ENCODE measurements at regions not wholly inside any gene's neighbourhood (a gene's known extent, or its start where the extent isn't known, plus 50 kb on each side); places are given as distances from the start of the nearest gene placed in this dataset.

- no peak for DNase-seq
These were observed 1158.6 kb downstream of the CDH12 start for GRCh38 chr5:21694567-21694966.

DNA sequence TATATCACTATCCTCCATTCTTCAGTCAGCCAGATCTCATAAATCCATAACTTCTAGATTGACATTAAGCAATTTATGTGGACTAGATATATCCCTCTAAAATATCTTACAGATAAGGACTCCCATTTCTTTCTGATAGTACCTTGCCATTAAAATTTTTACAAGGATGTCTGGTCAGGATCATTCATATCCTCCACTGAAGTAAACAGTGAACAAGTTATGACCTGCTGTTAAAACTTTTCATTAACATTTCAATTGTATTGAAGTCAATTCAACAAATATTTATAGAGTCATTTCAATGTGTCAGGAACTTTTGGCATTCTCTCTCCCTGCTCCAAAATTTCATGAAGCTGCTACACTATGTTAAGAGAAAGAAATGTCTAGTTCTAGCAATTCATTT is 1159.6 kb downstream of the CDH12 start:
- no peak for DNase-seq

DNA sequence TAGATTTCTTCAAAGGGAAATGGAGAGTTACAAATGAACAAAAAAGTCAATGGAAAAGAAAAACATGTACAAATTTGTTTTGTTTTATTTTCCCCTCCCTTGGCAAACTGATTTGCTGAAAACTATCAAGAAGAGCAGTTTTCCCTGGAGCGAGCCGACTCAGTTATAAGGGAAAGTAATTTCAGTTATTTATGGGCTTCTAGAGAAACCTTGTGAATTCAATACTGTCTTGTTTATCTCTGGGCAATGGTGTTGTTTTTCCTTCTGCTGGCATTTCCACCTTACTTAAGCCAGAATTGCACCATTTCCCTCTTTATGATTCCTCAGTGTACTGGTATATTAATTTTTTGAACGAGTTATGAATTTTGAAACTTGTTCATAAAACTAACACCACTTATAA is 1163.6 kb downstream of the CDH12 start:
- no peak for DNase-seq

GRCh38 chr5:21688655-21689054 is 1164.5 kb downstream of the CDH12 start:
- no peak for DNase-seq

DNA sequence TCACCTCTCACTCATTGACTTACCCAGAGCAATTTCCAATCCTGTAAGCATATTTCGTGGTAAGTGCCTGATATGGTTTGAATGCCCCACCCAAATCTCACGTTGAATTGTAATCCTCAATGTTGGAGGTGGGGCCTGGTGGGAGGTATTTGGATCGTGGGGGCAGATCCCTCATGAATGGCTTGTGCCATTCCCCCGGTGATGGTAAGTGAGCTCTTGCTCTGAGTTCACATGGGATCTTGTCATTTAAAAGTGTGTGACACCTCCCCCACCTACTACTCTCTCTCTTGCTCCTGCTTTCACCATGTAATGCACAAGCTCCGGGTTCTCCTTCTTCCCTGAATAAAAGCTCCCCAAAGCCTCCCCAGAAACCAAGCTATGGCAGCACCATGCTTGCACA is 1165.5 kb downstream of the CDH12 start:
- DNase-seq = no peak

GRCh38 chr5:21686706-21687105 is 1166.4 kb downstream of the CDH12 start:
- DNase-seq = no peak

GRCh38 chr5:21685522-21685921 is 1167.6 kb downstream of the CDH12 start:
- DNase-seq = no peak

- DNase-seq = no peak
These were observed 1168.2 kb downstream of the CDH12 start for GRCh38 chr5:21684992-21685391.

- no peak for DNase-seq
These were observed 1171.2 kb downstream of the CDH12 start for GRCh38 chr5:21681911-21682310.

DNA sequence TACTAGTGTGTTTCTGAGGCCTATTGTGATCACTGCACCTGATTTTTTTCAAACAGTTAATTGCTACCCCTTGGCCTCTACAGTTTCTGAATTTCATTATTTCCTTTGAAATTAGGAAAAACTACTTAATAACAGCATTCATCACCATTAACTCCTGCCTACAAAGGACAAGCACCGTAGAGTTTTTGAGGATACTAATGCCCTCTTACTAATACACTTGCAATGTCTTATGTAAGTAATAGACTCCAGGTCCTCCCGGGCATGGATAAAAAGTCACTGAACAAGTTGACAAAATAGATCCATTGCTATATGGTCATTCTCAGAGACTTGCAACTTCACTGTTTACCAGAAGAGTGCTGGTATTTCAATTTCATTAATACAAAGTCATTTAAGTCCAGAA is 1172.5 kb downstream of the CDH12 start:
- no peak for DNase-seq

GRCh38 chr5:21680196-21680595 is 1172.9 kb downstream of the CDH12 start:
- DNase-seq = no peak

GRCh38 chr5:21678526-21678925 is 1174.6 kb downstream of the CDH12 start:
- no peak for DNase-seq

DNA sequence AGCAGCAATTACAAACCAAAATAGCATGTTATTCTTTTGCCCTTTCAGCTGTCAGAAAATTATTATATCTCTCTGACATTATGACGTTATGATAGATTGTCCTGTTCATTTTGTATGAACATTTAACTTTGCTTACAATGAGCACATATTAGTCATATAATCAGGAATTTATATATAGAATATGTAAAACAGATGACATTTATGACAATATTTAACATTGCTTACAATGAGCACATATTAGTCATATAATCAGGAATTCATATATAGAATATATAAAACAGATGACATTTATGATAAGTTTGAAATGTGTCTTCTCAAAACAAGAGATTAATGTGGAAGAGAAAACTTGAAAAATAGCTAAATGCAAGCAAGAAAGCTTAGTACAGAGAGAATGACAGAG is 1180.2 kb downstream of the CDH12 start:
- no peak for DNase-seq

DNA sequence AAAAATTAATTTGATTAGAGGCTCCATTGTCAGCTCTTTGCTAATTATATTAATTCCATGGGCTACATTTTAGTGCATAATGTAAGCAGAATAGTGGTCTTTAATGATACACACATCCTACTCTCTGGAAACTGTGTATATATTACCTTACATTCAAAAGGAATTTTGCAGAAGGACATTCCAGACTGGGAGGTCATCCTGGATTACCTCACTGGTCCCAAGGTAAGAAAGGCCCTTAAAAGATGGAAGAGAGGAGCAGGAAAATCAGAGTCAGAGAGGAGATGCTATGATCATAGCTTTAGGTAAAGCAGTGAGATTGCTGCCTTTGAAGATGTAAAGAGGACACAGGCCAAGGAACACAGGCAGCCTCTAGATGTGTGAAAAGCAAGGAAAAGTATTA is 1180.8 kb downstream of the CDH12 start:
- DNase-seq = no peak

DNA sequence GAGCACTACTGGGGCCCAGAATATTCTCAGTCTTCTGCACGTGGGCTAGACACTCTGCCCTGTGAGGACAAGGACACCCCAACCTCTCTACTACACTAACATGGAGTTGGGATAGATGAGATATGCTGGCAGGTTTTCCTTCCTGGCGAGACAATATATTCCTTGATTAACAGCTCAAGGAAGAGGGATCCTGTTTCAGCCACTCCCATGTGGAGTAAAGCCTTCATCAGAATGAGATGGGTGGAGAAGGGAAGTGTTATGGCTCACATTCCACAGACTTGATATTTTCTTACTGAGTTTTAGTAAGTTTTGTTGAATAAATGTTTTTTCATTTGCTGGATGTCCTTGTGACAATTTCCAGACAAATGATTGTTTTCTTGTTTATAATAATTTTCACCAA is 1187.6 kb downstream of the CDH12 start:
- no peak for DNase-seq

DNA sequence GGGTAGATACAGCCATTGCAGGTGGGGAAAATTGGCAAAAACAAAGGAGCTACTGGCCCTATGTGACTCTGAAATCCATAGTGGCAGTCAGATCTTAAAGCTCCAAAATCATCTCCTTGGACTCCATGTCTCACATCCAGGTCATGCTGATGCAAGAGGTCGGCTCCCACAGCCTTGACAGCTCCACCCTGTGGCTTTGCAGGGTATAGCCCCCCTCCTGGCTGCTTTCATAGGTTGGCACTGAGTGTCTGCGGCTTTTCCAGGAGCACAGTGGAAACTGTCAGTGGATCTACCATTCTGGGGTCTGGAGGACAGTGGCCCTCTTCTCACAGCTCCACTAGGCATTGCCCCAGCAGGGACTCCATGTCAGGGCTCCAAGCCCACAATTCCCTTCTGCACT is 1190.1 kb downstream of the CDH12 start:
- no peak for DNase-seq

- DNase-seq = no peak
These were observed 1192.0 kb downstream of the CDH12 start for GRCh38 chr5:21661184-21661583.

GRCh38 chr5:21654556-21654955 is 1198.6 kb downstream of the CDH12 start:
- DNase-seq = no peak

DNA sequence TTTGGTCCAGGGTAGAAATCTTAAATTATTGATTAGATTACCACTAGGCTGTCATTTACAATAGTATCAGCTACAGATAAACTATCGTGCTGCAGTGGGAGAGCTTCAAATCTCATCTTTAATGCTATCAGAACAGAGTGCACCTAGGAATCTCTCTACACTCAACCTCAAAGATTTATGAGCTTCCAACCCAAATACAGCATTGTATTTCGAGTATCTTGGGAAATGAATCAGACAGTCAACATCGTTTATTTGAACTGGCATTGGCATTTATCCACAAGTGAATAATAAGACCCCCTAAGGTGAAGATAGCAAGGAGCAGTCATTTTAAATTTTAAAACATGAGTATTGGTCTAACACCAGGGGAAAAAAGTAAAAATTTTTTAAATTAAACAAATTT is 1203.2 kb downstream of the CDH12 start:
- DNase-seq = peak; percentile 7

- DNase-seq = no peak
These were observed 1206.7 kb downstream of the CDH12 start for GRCh38 chr5:21646469-21646868.

GRCh38 chr5:21644032-21644431 is 1209.1 kb downstream of the CDH12 start:
- DNase-seq = no peak

GRCh38 chr5:21642312-21642711 is 1210.8 kb downstream of the CDH12 start:
- DNase-seq = no peak

DNA sequence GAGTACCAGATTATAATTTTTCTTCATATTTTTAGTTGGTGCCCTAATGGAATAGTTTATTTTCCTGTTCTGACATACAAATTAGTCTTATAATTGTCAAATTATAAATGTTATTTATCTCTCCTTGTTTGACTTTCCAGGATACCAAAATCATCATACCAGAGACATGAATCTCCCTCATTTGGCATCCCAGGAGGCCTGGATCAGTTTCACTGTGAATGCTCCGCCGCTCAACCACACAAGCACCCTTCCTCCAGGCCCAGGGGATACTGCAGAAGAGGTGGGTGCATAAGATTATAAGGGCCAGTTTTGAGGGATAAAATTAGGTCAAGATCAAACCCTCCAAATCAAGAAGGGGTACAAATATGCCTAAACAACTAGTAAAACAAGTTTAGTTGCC is 1229.3 kb downstream of the CDH12 start:
- no peak for DNase-seq

GRCh38 chr5:21615195-21615765 is 1237.9 kb downstream of the CDH12 start:
- DNase-seq = no peak

DNA sequence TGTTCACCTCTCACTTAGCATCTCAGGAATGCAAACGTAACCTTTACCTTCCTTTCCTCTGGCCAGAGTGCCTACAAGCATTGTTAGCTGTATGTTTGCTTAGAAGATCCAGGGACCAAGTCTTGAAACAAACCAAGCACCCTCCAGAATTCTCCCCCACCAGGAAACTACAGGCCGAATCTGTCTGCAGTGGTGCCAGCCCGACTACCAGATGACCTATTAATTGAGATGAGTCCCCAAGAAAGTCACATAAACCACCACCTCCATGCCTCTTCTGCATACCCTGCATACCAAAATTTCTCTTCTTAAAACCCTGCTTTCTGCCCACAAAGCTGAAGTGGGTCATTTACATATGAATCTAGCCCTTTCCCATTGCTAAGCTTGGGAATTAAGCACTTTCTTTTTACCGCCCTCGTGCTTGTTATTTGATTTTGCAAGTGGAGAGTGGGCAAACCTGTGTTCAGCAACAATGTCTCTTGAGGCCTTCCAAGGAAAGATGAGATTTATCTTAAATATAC is 1239.1 kb downstream of the CDH12 start:
- DNase-seq = no peak

- no peak for DNase-seq
These were observed 1249.3 kb downstream of the CDH12 start for GRCh38 chr5:21603796-21604195.

Measured in NCI-H2029 treated with DMSO at 0.1 percent for 48 hours (cell line).